Epithelial cell of proximal tubule (primary cell): ENCODE measurements at regions not wholly inside any gene's neighbourhood (a gene's known extent, or its start where the extent isn't known, plus 50 kb on each side); places are given as distances from the start of the nearest gene placed in this dataset.

Experiments used
- DNase-seq: peaks from one replicate; pipeline ENCODE4 v3.0.0-alpha.2; 2011; ENCODE audit warnings: low read depth
- H3K4me3 ChIP-seq: 2 replicates; pipeline ENCODE4 v1.5.1; 2011; ENCODE audit warnings: low read depth, mild to moderate bottlenecking, low read length
- TF ChIP-seq, protein P1 (sequence below): conservative IDR thresholded peaks from 2 replicates; pipeline ENCODE4 v1.5.1; 2012; ENCODE audit warnings: low read depth, mild to moderate bottlenecking, low read length

DNA sequence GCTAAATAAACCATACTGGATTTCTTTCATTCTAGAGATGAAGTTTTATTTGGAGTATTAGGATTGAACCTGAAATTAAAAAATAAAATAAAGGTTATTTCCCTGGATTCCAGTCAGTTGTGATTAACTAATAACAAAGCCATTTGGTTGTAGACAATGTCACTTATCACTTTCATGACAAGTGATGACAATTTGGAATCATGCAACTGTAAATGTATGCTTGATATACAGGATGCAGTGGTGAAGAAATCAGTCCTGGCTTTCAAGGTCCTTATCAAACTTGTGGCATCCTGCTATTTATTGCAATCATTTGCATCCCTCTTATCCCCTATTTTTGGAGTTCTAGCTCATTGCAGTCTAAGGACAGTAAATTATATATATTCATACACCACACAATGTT lies 425.2 kb downstream of the CHL1 start:
- no peak overlapping the region for H3K4me3 ChIP-seq
- DNase-seq = no peak
- TF ChIP-seq, protein P1, sequence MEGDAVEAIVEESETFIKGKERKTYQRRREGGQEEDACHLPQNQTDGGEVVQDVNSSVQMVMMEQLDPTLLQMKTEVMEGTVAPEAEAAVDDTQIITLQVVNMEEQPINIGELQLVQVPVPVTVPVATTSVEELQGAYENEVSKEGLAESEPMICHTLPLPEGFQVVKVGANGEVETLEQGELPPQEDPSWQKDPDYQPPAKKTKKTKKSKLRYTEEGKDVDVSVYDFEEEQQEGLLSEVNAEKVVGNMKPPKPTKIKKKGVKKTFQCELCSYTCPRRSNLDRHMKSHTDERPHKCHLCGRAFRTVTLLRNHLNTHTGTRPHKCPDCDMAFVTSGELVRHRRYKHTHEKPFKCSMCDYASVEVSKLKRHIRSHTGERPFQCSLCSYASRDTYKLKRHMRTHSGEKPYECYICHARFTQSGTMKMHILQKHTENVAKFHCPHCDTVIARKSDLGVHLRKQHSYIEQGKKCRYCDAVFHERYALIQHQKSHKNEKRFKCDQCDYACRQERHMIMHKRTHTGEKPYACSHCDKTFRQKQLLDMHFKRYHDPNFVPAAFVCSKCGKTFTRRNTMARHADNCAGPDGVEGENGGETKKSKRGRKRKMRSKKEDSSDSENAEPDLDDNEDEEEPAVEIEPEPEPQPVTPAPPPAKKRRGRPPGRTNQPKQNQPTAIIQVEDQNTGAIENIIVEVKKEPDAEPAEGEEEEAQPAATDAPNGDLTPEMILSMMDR = no peak

DNA sequence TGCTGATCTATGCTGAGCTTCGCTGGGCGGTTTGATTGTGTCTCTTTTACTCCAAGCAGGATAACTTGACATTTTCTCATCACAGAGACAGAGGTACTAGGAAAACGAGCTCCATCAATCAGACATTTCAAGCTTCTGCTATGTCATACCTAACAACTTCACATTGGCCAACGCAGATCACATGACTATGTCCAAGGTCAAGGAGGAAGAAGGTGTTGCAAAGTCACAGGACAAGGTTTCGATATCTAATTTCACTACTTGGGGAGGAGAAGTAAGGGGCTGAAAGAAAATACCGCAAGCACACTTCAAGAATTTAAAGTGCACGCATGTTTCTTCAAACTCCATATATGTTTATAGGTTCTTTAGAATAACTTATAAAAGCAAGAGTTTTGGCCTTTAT lies 425.8 kb downstream of the CHL1 start:
- H3K4me3 ChIP-seq = no peak overlapping the region
- TF ChIP-seq, protein P1 = no peak
- DNase-seq = no peak

DNA sequence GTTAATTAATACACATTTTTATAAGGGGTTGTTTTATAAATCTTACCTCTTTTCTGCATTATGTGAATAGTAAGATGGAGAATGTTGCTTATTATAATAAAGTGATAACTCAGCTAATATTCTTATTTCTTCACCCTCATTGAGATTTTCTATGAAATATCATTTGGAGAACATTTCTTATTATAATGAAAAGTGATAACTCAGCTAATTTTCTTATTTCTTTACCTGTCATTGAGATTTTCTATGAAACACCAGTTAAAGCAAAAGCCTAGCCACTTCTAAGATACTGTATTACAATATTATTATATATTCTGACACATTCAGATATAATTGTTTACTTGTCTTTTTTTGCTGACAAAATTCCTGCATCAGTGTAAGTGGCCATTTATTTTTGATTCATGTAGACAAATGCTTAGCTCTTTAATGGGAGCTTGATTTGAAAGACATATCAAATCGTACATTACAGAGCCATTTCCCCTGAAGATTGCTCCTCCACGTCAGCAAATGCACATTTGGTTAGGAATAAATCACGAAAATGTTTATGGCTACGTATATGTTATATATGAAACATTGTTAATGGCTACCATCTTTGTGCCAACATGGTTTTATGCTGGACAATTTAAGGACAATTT lies 427.5 kb downstream of the CHL1 start:
- TF ChIP-seq, protein P1 = no peak
- DNase-seq = no peak
- no peak overlapping the region for H3K4me3 ChIP-seq

DNA sequence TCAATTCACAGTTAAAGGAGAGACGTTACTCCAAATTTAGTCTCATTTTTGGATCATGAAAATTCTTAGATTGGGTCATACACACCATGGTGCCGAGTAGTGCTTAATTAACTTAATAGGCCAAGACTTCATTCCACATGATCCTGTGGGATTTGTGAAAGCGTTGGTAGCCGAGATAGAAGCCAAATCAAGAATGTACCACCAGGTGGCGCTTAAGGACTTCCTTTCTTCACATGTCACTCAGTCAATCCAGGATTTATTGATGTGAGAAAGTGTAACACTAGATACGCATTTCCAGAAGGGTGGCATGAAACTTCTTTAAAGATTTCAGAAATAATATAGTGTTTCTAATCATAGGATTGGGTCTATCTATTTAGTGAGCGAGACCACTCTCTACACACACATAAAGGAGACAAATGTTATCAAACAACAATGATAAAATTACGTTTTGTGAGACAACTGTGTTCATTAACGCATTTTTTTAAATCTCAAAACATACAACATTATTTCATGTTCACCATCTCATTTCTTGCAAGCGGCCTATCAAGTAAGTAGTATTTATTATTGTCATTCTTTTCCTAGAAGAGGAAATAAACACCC lies 436.1 kb downstream of the CHL1 start:
- H3K4me3 ChIP-seq = no peak overlapping the region
- TF ChIP-seq, protein P1 = peak; percentile 91
- peak; percentile 41 for DNase-seq

DNA sequence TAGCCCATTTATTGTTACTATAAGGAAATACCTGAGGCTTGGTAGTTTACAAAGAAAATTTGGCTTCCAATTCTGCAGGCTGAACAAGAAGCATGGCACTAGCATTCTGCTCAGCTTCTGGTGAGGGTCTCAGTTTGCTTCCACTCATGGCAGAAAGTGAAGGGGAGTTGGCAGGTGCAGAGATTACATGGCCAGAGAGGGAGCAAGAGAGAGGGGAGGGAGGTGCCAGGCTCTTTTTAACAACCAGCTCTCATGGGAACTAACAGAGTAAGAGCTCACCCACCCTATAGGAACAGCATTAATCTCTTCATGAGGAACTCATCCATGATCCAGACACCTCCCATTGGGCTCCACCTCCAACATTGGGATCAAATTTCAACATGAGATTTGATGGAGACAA lies 437.9 kb downstream of the CHL1 start:
- DNase-seq = no peak
- TF ChIP-seq, protein P1 = no peak
- no peak overlapping the region for H3K4me3 ChIP-seq

DNA sequence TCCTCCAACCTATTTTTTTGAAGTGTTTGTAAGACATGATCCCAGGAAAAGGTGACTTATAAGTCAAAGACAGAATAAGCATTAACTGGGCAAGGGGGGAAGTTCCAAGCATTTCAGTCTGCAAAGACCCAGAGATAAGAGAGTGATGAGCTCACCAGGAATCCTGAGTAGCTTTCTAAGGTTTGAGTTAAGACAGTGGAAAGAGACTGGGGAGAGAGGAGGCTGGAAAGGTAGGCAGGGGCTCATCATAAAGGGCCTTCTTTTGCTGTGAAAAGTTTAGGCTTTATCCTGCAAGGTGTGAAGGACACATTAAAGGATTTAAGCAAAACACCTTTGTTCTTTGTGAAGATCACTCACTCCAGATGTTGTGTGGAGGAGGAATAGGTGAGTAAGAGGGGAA lies 438.8 kb downstream of the CHL1 start:
- no peak for DNase-seq
- TF ChIP-seq, protein P1 = no peak
- H3K4me3 ChIP-seq = no peak overlapping the region

DNA sequence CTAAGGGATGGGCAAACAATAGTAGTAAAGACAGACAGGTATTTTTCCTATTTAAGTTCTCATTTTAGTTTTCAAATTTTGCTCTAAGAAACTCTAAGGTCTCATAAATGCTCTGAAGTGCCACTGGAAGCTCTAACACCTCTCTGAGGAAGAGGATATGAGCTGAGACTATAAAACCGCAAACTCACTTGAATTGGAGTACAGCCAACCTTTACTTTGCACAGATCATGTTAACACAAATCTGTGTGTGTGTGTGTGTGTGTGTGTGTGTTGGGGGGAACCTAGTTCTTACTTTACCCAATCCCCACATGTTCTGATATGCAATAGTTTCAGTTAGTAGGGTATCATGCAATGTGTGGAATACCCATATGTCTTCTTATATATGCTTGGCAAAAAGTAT lies 446.8 kb downstream of the CHL1 start:
- TF ChIP-seq, protein P1 = no peak
- H3K4me3 ChIP-seq = no peak overlapping the region
- no peak for DNase-seq
